Endothelial cell (in vitro differentiated cells): ENCODE measurements at regions not wholly inside any gene's neighbourhood (a gene's known extent, or its start where the extent isn't known, plus 50 kb on each side); places are given as distances from the start of the nearest gene placed in this dataset.

Source experiments
- DNase-seq: peaks from one replicate; pipeline ENCODE4 v3.0.0; 2021; ENCODE audit warnings: low spot score
- H3K27ac Mint-ChIP-seq: one replicate; pipeline ENCODE4 v1.8.0; 2021; ENCODE audit warnings: mixed read lengths, inconsistent platforms; ENCODE audit not compliant: unreplicated experiment
- H3K27me3 Mint-ChIP-seq: one replicate; pipeline ENCODE4 v1.8.0; 2021; ENCODE audit warnings: mild to moderate bottlenecking, moderate library complexity, mixed read lengths, inconsistent platforms; ENCODE audit not compliant: unreplicated experiment
- H3K36me3 Mint-ChIP-seq: one replicate; pipeline ENCODE4 v1.8.0; 2021; ENCODE audit warnings: mild to moderate bottlenecking, low read depth, mixed read lengths, inconsistent platforms; ENCODE audit not compliant: unreplicated experiment
- H3K4me1 Mint-ChIP-seq: one replicate; pipeline ENCODE4 v1.8.0; 2021; ENCODE audit warnings: mild to moderate bottlenecking, mixed read lengths, inconsistent platforms; ENCODE audit not compliant: unreplicated experiment
- H3K4me3 Mint-ChIP-seq: one replicate; pipeline ENCODE4 v1.8.0; 2021; ENCODE audit warnings: mild to moderate bottlenecking, mixed read lengths, inconsistent platforms; ENCODE audit not compliant: unreplicated experiment
- H3K9me3 Mint-ChIP-seq: one replicate; pipeline ENCODE4 v1.8.0; 2021; ENCODE audit warnings: mixed read lengths, inconsistent platforms; ENCODE audit not compliant: unreplicated experiment
- CTCF ChIP-seq: fragments of 200-600 bp; sonication (generic); IDR thresholded peaks from one replicate; pipeline ENCODE4 v1.5.0; 2021; ENCODE audit warnings: antibody characterized with exemption; ENCODE audit not compliant: unreplicated experiment

- no peaks in the 10 kb centered on the region for H3K4me1 Mint-ChIP-seq
- H3K27ac Mint-ChIP-seq, result no peak overlapping the region
- no peak for TF ChIP-seq CTCF
- DNase-seq, result no peak
- H3K4me3 Mint-ChIP-seq, result no peak overlapping the region
- no peaks in the 10 kb centered on the region for H3K9me3 Mint-ChIP-seq
- no peaks in the 10 kb centered on the region for H3K36me3 Mint-ChIP-seq
- no peaks in the 10 kb centered on the region for H3K27me3 Mint-ChIP-seq
Observed at GRCh38 chr7:42698600-42699374, 213.1 kb downstream of the C7orf25 start.

- Mint-ChIP-seq H3K36me3 (no peaks in the 10 kb centered on the region), H3K9me3 (no peaks in the 10 kb centered on the region), H3K27ac (no peak overlapping the region), H3K27me3 (peaks cover 2% of the 10 kb centered on the region), H3K4me1 (peaks cover 5% of the 10 kb centered on the region), H3K4me3 (no peak overlapping the region)
- TF ChIP-seq CTCF, result no peak
- DNase-seq, result no peak
Observed at GRCh38 chr7:42694894-42695507, 216.9 kb downstream of the C7orf25 start.

- H3K36me3 Mint-ChIP-seq, result no peaks in the 10 kb centered on the region
- peaks cover 2% of the 10 kb centered on the region for H3K27me3 Mint-ChIP-seq
- no peaks in the 10 kb centered on the region for H3K9me3 Mint-ChIP-seq
- no peak for TF ChIP-seq CTCF
- H3K4me1 Mint-ChIP-seq, result peaks cover 5% of the 10 kb centered on the region
- no peak overlapping the region for H3K27ac Mint-ChIP-seq
- no peak overlapping the region for H3K4me3 Mint-ChIP-seq
- no peak for DNase-seq
Observed at GRCh38 chr7:42693722-42694121, 218.1 kb downstream of the C7orf25 start.

- Mint-ChIP-seq H3K36me3 (no peaks in the 10 kb centered on the region), H3K4me1 (peaks cover 5% of the 10 kb centered on the region), H3K9me3 (no peaks in the 10 kb centered on the region), H3K4me3 (no peak overlapping the region), H3K27me3 (peaks cover 2% of the 10 kb centered on the region), H3K27ac (no peak overlapping the region)
- DNase-seq, result no peak
- no peak for TF ChIP-seq CTCF
Observed at GRCh38 chr7:42692621-42693020, 219.2 kb downstream of the C7orf25 start.
